SK-N-SH (cell line): ENCODE measurements at regions not wholly inside any gene's neighbourhood (a gene's known extent, or its start where the extent isn't known, plus 50 kb on each side); places are given as distances from the start of the nearest gene placed in this dataset.

Experiments
- CTCF ChIA-PET: fragments of 300-600, 350-600 bp; formaldehyde crosslinking; extraction: SDS; loops from one replicate; lab custom pipeline; 2021; lab: Yijun Ruan, JAX
- POLR2A ChIA-PET: fragments of 350-600 bp; sonication (Branson Sonifier 250); formaldehyde crosslinking; extraction: SDS; loops from one replicate; lab custom pipeline; 2020; ENCODE audit warnings: antibody characterized with exemption, inconsistent platforms; lab: Yijun Ruan, JAX
- DNase-seq: peaks from one replicate; pipeline ENCODE4 v3.0.0; 2012
- H2AFZ ChIP-seq: fragments of 200-600 bp; sonication (generic); 2 replicates; pipeline ENCODE4 v1.8.1; 2016; ENCODE audit warnings: antibody characterized with exemption, mild to moderate bottlenecking, low read depth
- H3F3A ChIP-seq: fragments of 200-600 bp; sonication (generic); replicated peaks from 2 replicates; pipeline ENCODE3; 2016; ENCODE audit warnings: antibody characterized with exemption, mild to moderate bottlenecking; ENCODE audit not compliant: insufficient read depth
- H3K27ac ChIP-seq, 2 experiments: fragments of 200-500 bp in 1 of 2; fragments of 200-600 bp in 1 of 2; sonication (Bioruptor generic) in 1 of 2; sonication (generic), shearing (Covaris generic) in 1 of 2; 2 replicates each; pipeline versions ENCODE4 v1.5.1 to v1.6.1; 2014 to 2016; ENCODE audit warnings: low read depth in 2 of 2, inconsistent platforms in 1 of 2, low read length in 1 of 2, mild to moderate bottlenecking in 1 of 2, mixed read lengths in 1 of 2
- H3K27me3 ChIP-seq: fragments of 200-600 bp; sonication (generic), shearing (Covaris generic); 2 replicates; pipeline ENCODE4 v1.6.1; 2016; ENCODE audit warnings: mixed run types; ENCODE audit not compliant: insufficient read depth
- H3K36me3 ChIP-seq, 2 experiments: fragments of 200-500 bp in 1 of 2; fragments of 200-600 bp in 1 of 2; sonication (Bioruptor generic) in 1 of 2; sonication (generic) in 1 of 2; replicated peaks in 1 of 2; 2 replicates each; pipeline versions ENCODE3 to v1.5.1; 2014 to 2016; ENCODE audit warnings: low read length in 1 of 2, mild to moderate bottlenecking in 1 of 2; ENCODE audit not compliant: insufficient read depth in 2 of 2, control insufficient read depth in 1 of 2
- H3K4me1 ChIP-seq, 2 experiments: fragments of 200-500 bp in 1 of 2; fragments of 200-600 bp in 1 of 2; sonication (Bioruptor generic) in 1 of 2; sonication (generic), shearing (Covaris generic) in 1 of 2; 2 replicates each; pipeline versions ENCODE4 v1.5.1 to v1.6.1; 2014 to 2016; ENCODE audit warnings: low read depth in 1 of 2, low read length in 1 of 2, mixed run types in 1 of 2; ENCODE audit not compliant: insufficient read depth in 2 of 2, control insufficient read depth in 1 of 2
- H3K4me2 ChIP-seq: fragments of 200-600 bp; sonication (generic), shearing (Covaris generic); 2 replicates; pipeline ENCODE4 v1.6.1; 2017; ENCODE audit warnings: mixed run types
- H3K4me3 ChIP-seq, 2 experiments: fragments of 200-500 bp in 1 of 2; fragments of 200-600 bp in 1 of 2; sonication (Bioruptor generic) in 1 of 2; sonication (generic), shearing (Covaris generic) in 1 of 2; 2 replicates each; pipeline versions ENCODE4 v1.5.1 to v1.8.1; 2014 to 2016; ENCODE audit warnings: low read depth in 2 of 2, inconsistent platforms in 1 of 2, low read length in 1 of 2, mild to moderate bottlenecking in 1 of 2, mixed read lengths in 1 of 2, moderate library complexity in 1 of 2
- H3K79me2 ChIP-seq: fragments of 200-600 bp; sonication (generic); 2 replicates; pipeline ENCODE4 v1.8.1; 2017; ENCODE audit warnings: mild to moderate bottlenecking; ENCODE audit not compliant: insufficient read depth
- H3K9ac ChIP-seq: fragments of 200-600 bp; sonication (generic); 2 replicates; pipeline ENCODE4 v1.6.1; 2017; ENCODE audit warnings: mixed run types
- H3K9me2 ChIP-seq: fragments of 200-600 bp; sonication (generic); 2 replicates; pipeline ENCODE4 v1.6.1; 2017; ENCODE audit warnings: mixed run types
- H3K9me3 ChIP-seq: fragments of 200-600 bp; sonication (generic); 2 replicates; pipeline ENCODE4 v1.6.1; 2017; ENCODE audit warnings: mixed run types, mild to moderate bottlenecking, moderate library complexity
- H4K20me1 ChIP-seq: fragments of 200-600 bp; sonication (generic); 2 replicates; pipeline ENCODE4 v1.6.1; 2017; ENCODE audit warnings: mild to moderate bottlenecking, mixed run types; ENCODE audit not compliant: insufficient read depth
- CTCF ChIP-seq: fragments of 200-600 bp; sonication (generic); IDR thresholded peaks from 2 replicates; pipeline ENCODE4 v1.6.1; 2017; ENCODE audit warnings: antibody characterized with exemption, mild to moderate bottlenecking, moderate library complexity
- ELF1 ChIP-seq: IDR thresholded peaks from 2 replicates; pipeline ENCODE4 v1.4.0; 2012
- EZH2phosphoT487 ChIP-seq: fragments of 200-600 bp; sonication (generic); IDR thresholded peaks from 2 replicates; pipeline ENCODE4 v1.6.1; 2017; ENCODE audit warnings: low read depth, mixed run types, mild to moderate bottlenecking, antibody characterized with exemption, moderate library complexity, borderline replicate concordance
- FOXJ3 ChIP-seq: sonication (generic); formaldehyde crosslinking; IDR thresholded peaks from 2 replicates; pipeline ENCODE4 v1.5.1; 2020; ENCODE audit warnings: mild to moderate bottlenecking, missing genetic modification reagents
- FOXM1 ChIP-seq: IDR thresholded peaks from 2 replicates; pipeline ENCODE4 v1.4.0; 2012; ENCODE audit warnings: low read depth, mild to moderate bottlenecking
- GABPA ChIP-seq: IDR thresholded peaks from 2 replicates; pipeline ENCODE4 v1.4.0; 2012; ENCODE audit warnings: low read depth, mild to moderate bottlenecking
- GATA2 ChIP-seq: sonication (generic); formaldehyde crosslinking; IDR thresholded peaks from 2 replicates; pipeline ENCODE4 v1.5.0; 2020; ENCODE audit warnings: mild to moderate bottlenecking, missing genetic modification reagents
- MEF2A ChIP-seq: IDR thresholded peaks from 2 replicates; pipeline ENCODE4 v1.4.0; 2012; ENCODE audit warnings: low read depth, borderline replicate concordance
- MXI1 ChIP-seq: IDR thresholded peaks from 2 replicates; pipeline ENCODE4 v1.6.1; 2012; ENCODE audit warnings: mild to moderate bottlenecking, low read depth, low read length, improper control_type of control experiment
- RAD21 ChIP-seq: IDR thresholded peaks from 2 replicates; pipeline ENCODE4 v1.6.1; 2012; ENCODE audit warnings: mild to moderate bottlenecking, low read length
- REST ChIP-seq: IDR thresholded peaks from 2 replicates; pipeline ENCODE4 v1.6.1; 2012; ENCODE audit warnings: mild to moderate bottlenecking, low read depth, low read length, moderate library complexity
- RXRA ChIP-seq: IDR thresholded peaks from 2 replicates; pipeline ENCODE4 v1.4.0; 2012; ENCODE audit warnings: low read depth, mild to moderate bottlenecking, borderline replicate concordance
- SIN3A ChIP-seq: IDR thresholded peaks from 2 replicates; pipeline ENCODE4 v1.6.1; 2012; ENCODE audit warnings: low read depth, mild to moderate bottlenecking, low read length, moderate library complexity, borderline replicate concordance
- SMC3 ChIP-seq: IDR thresholded peaks from 2 replicates; pipeline ENCODE4 v1.6.1; 2012; ENCODE audit warnings: low read depth, low read length, improper control_type of control experiment
- TAF1 ChIP-seq: IDR thresholded peaks from 2 replicates; pipeline ENCODE4 v1.6.1; 2012; ENCODE audit warnings: low read depth, mild to moderate bottlenecking, low read length, moderate library complexity, borderline replicate concordance
- TCF12 ChIP-seq: IDR thresholded peaks from 2 replicates; pipeline ENCODE4 v1.4.0; 2012
- USF1 ChIP-seq: IDR thresholded peaks from 2 replicates; pipeline ENCODE4 v1.4.0; 2012; ENCODE audit warnings: low read depth, borderline replicate concordance
- WGBS: methylation state at CpG from one replicate; pipeline ENCODE4 v1.1.6; 2017; ENCODE audit warnings: low lambda C conversion rate; 5-methylcytosine and 5-hydroxymethylcytosine counted together
- TF ChIP-seq, protein P1 (sequence below): IDR thresholded peaks from 2 replicates; pipeline ENCODE4 v1.4.0; 2012; ENCODE audit warnings: low read depth
- TF ChIP-seq, protein P2 (sequence below): fragments of 150-350 bp; IDR thresholded peaks from 2 replicates; pipeline ENCODE4 v1.6.1; 2017; ENCODE audit warnings: antibody characterized with exemption, low read length, low read depth, borderline replicate concordance

- Histone ChIP-seq H3K27me3 (peaks cover 3% of the 10 kb centered on the region; the same call in 1 of the 2 replicates), H4K20me1 (no peaks in the 10 kb centered on the region), H2AFZ (no peak overlapping the region), H3K4me2 (no peak overlapping the region), H3K79me2 (no peaks in the 10 kb centered on the region), H3K4me1 (no peaks in the 10 kb centered on the region), H3K36me3 (no peaks in the 10 kb centered on the region)
- ChIA-PET CTCF (interaction anchor here (1.0 to 1.4 kb wide), 2 partner anchors 11 to 60 kb away, joined by 3 to 4 read pairs; no protein-coding TSS in a partner anchor), POLR2A (no interaction called here)
- no peak for DNase-seq
- TF ChIP-seq MXI1 (no peak), FOXM1 (no peak), TAF1 (no peak), RXRA (no peak), TCF12 (no peak), MEF2A (no peak), GATA2 (no peak), CTCF (no peak), REST (no peak), SMC3 (no peak), RAD21 (no peak), ELF1 (no peak), EZH2phosphoT487 (no peak), GABPA (no peak), FOXJ3 (CRISPR knock-in tag) (no peak), USF1 (no peak), SIN3A (no peak)
- TF ChIP-seq, protein P1, sequence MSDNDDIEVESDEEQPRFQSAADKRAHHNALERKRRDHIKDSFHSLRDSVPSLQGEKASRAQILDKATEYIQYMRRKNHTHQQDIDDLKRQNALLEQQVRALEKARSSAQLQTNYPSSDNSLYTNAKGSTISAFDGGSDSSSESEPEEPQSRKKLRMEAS: no peak
- TF ChIP-seq, protein P2, sequence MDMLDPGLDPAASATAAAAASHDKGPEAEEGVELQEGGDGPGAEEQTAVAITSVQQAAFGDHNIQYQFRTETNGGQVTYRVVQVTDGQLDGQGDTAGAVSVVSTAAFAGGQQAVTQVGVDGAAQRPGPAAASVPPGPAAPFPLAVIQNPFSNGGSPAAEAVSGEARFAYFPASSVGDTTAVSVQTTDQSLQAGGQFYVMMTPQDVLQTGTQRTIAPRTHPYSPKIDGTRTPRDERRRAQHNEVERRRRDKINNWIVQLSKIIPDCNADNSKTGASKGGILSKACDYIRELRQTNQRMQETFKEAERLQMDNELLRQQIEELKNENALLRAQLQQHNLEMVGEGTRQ: no peak
- TF ChIP-seq, all 33 proteins: peak for 0
- H3K9me3 ChIP-seq: no peaks in the 10 kb centered on the region
- H3K9ac ChIP-seq: no peak overlapping the region
- no peak overlapping the region for H3K27ac ChIP-seq
- no peaks in the 10 kb centered on the region for H3F3A ChIP-seq
- H3K4me3 ChIP-seq: no peak overlapping the region
- WGBS: 45% methylated on average over 8 of the region's 8 CpGs
- no peaks in the 10 kb centered on the region for H3K9me2 ChIP-seq
Measured at GRCh38 chr14:34168656-34169055, 217.8 kb upstream of the EGLN3 start.
